B cell (primary cell): ENCODE measurements at regions not wholly inside any gene's neighbourhood (a gene's known extent, or its start where the extent isn't known, plus 50 kb on each side); places are given as distances from the start of the nearest gene placed in this dataset.

Source experiments
- ATAC-seq: fragments of 200-7000 bp; cut with Tn5 transposase; one replicate; pipeline ENCODE4 v1.10.0; 2021; ENCODE audit warnings: low read depth, mild to moderate bottlenecking, moderate number of reproducible peaks, moderate library complexity
- CTCF ChIA-PET: fragments of 350-600 bp; sonication (Branson Sonifier 250); formaldehyde crosslinking; loops from one replicate; lab custom pipeline; 2021; ENCODE audit warnings: antibody characterized with exemption, inconsistent platforms; lab: Charles Lee
- POLR2A ChIA-PET: fragments of 350-600 bp; sonication (Branson Sonifier 250); formaldehyde crosslinking; loops from one replicate; lab custom pipeline; 2021; ENCODE audit warnings: antibody characterized with exemption; lab: Charles Lee
- DNase-seq: peaks from one replicate; pipeline ENCODE4 v3.0.0; 2013
- H2AFZ ChIP-seq: 2 replicates; pipeline ENCODE4 v1.6.1; 2012; ENCODE audit warnings: mild to moderate bottlenecking, low read depth, low read length; ENCODE audit not compliant: insufficient read depth, poor library complexity, severe bottlenecking
- H3K27ac ChIP-seq, 2 donors: 1 replicate in 1 of 2; 2 replicates in 1 of 2; pipeline ENCODE4 v1.5.1; 2012 to 2013; ENCODE audit warnings: low read length in 2 of 2, mild to moderate bottlenecking in 2 of 2, moderate library complexity in 1 of 2
- H3K27me3 ChIP-seq, 4 experiments: fragments of 200-600 bp in 1 of 4; sonication (generic) in 1 of 4; replicated peaks in 1 of 4; 1 replicate in 2 of 4; 2 replicates in 2 of 4; pipeline versions ENCODE4 v1.6.1 to v1.7.0; 2013 to 2016; ENCODE audit warnings: low read length in 3 of 4, mild to moderate bottlenecking in 2 of 4, mixed read lengths in 1 of 4, moderate library complexity in 1 of 4; ENCODE audit not compliant: insufficient read depth in 4 of 4, control insufficient read depth in 3 of 4; ENCODE audit errors: control extremely low read depth in 1 of 4
- H3K36me3 ChIP-seq, 2 experiments: replicated peaks in 1 of 2; 1 replicate in 1 of 2; 2 replicates in 1 of 2; pipeline versions ENCODE4 v1.6.1 to v1.7.1; 2013; ENCODE audit warnings: low read length in 1 of 2; ENCODE audit not compliant: insufficient read depth in 2 of 2, control insufficient read depth in 1 of 2; ENCODE audit errors: control extremely low read depth in 1 of 2, extremely low read depth in 1 of 2
- H3K4me1 ChIP-seq, 2 donors: fragments of 200-600 bp in 1 of 2; sonication (generic) in 1 of 2; 1 replicate in 1 of 2; 2 replicates in 1 of 2; pipeline versions ENCODE4 v1.5.1 to v1.6.1; 2013 to 2017; ENCODE audit warnings: low read length in 2 of 2; ENCODE audit not compliant: control insufficient read depth in 2 of 2, insufficient read depth in 2 of 2
- H3K4me2 ChIP-seq: replicated peaks from 2 replicates; pipeline ENCODE3; 2012; ENCODE audit warnings: mild to moderate bottlenecking, low read depth, low read length; ENCODE audit not compliant: poor library complexity, severe bottlenecking
- H3K4me3 ChIP-seq, 5 experiments: fragments of 200-600 bp in 1 of 5; sonication (generic) in 1 of 5; 1 replicate in 3 of 5; 2 replicates in 2 of 5; pipeline versions ENCODE4 v1.5.1 to v1.7.0; 2011 to 2016; ENCODE audit warnings: low read length in 4 of 5, mild to moderate bottlenecking in 4 of 5, low read depth in 2 of 5, control low read depth in 1 of 5, moderate library complexity in 1 of 5; ENCODE audit not compliant: insufficient read depth in 1 of 5; ENCODE audit errors: control extremely low read depth in 1 of 5, extremely low read depth in 1 of 5
- H3K79me2 ChIP-seq: fragments of 200-600 bp; sonication (generic); one replicate; pipeline ENCODE4 v1.6.0; 2016; ENCODE audit warnings: low read length; ENCODE audit not compliant: control insufficient read depth, insufficient read depth
- H3K9ac ChIP-seq: fragments of 200-600 bp; sonication (generic); 2 replicates; pipeline ENCODE4 v1.6.1; 2017; ENCODE audit warnings: mild to moderate bottlenecking, low read length, moderate library complexity
- H3K9me3 ChIP-seq, 3 donors: one replicate each; pipeline versions ENCODE4 v1.6.1 to v1.7.1; 2013; ENCODE audit warnings: low read length in 2 of 3; ENCODE audit not compliant: control insufficient read depth in 2 of 3, insufficient read depth in 1 of 3; ENCODE audit errors: control extremely low read depth in 1 of 3
- H4K20me1 ChIP-seq: 2 replicates; pipeline ENCODE4 v1.6.0; 2012; ENCODE audit warnings: mild to moderate bottlenecking, low read length; ENCODE audit not compliant: insufficient read depth, control insufficient read depth, poor library complexity, severe bottlenecking
- H3K27ac Mint-ChIP-seq: one replicate; pipeline ENCODE4 v1.8.0; 2021; ENCODE audit warnings: mixed read lengths
- H3K27me3 Mint-ChIP-seq: one replicate; pipeline ENCODE4 v1.8.0; 2021; ENCODE audit warnings: mixed read lengths
- H3K4me1 Mint-ChIP-seq: one replicate; pipeline ENCODE4 v1.8.0; 2021; ENCODE audit warnings: mixed read lengths
- H3K4me3 Mint-ChIP-seq: one replicate; pipeline ENCODE4 v1.8.0; 2021; ENCODE audit warnings: mixed read lengths
- H3K9me3 Mint-ChIP-seq: one replicate; pipeline ENCODE4 v1.8.0; 2022; ENCODE audit warnings: mixed read lengths; ENCODE audit not compliant: insufficient read depth
- CTCF ChIP-seq: fragments of 200-600 bp; IDR thresholded peaks from one replicate; pipeline ENCODE4 v1.8.0; 2022; ENCODE audit warnings: antibody characterized with exemption, mild to moderate bottlenecking
- EZH2 ChIP-seq: IDR thresholded peaks from 2 replicates; pipeline ENCODE4 v1.6.1; 2012; ENCODE audit warnings: borderline replicate concordance, low read depth, mild to moderate bottlenecking, moderate library complexity, low read length; ENCODE audit not compliant: insufficient read depth, poor library complexity, severe bottlenecking
- WGBS: methylation state at CpG from one replicate; pipeline ENCODE4 v1.1.5; 2013; ENCODE audit warnings: missing lambda C conversion rate; ENCODE audit not compliant: insufficient coverage; 5-methylcytosine and 5-hydroxymethylcytosine counted together
- intact Hi-C: fragments of 100-400 bp; cut with micrococcal nuclease; formaldehyde crosslinking; loops from one replicate; pipeline ENCODE4 v1.10.0; 2022

DNA sequence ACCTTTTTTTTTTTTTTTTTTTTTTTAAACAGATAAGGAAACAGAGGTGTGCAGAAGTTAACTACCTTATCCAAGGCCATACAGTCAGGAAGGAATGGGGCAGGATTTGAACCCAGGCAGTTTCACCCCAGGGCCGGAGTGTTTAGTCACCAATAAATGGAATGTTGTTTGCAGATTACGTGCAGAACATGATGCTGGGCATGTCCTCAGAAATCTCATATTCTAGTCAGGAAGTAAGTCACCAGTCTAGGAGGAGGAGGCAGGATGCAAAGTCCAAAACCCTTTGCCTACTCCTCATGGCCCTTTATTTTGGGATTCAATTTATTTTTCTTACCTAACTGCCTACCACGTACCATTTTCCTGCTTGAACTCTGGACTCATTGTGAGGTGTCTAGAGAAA lies 57.1 kb upstream of the LRRC1 start:
- Histone ChIP-seq H2AFZ (no peak overlapping the region), H3K27ac (no peak overlapping the region), H3K4me1 (peaks cover 0 to 8% of the 10 kb centered on the region in 2 donors), H3K27me3 (peaks cover 0 to 2% (median 0%) of the 10 kb centered on the region in 4 experiments), H3K36me3 (no peaks in the 10 kb centered on the region), H4K20me1 (no peaks in the 10 kb centered on the region), H3K9me3 (no peaks in the 10 kb centered on the region), H3K4me2 (no peak overlapping the region), H3K4me3 (no peak overlapping the region), H3K79me2 (no peaks in the 10 kb centered on the region), H3K9ac (no peak overlapping the region)
- TF ChIP-seq CTCF (no peak), EZH2 (no peak)
- DNase-seq, result no peak
- ChIA-PET POLR2A (no interaction called here), CTCF (interaction anchor here (0.7 to 4.4 kb wide), 4 partner anchors 9 to 51 kb away, joined by 3 to 35 read pairs (median 12); no protein-coding TSS in a partner anchor)
- intact Hi-C loops, result no loop called here
- 100% methylated on average over 2 of the region's 3 CpGs for WGBS
- Mint-ChIP-seq H3K27ac (no peak overlapping the region), H3K4me3 (no peak overlapping the region), H3K4me1 (peaks cover 2% of the 10 kb centered on the region), H3K27me3 (peaks cover 11% of the 10 kb centered on the region), H3K9me3 (no peaks in the 10 kb centered on the region)
- ATAC-seq, result no peak

- intact Hi-C loops, result no loop called here
- Histone ChIP-seq H2AFZ (no peak overlapping the region), H3K4me2 (no peak overlapping the region), H3K9me3 (no peaks in the 10 kb centered on the region), H3K36me3 (no peaks in the 10 kb centered on the region), H3K4me1 (peaks cover 0 to 8% of the 10 kb centered on the region in 2 donors), H3K9ac (no peak overlapping the region), H3K4me3 (no peak overlapping the region), H3K27me3 (peaks cover 0 to 2% (median 0%) of the 10 kb centered on the region in 4 experiments), H4K20me1 (no peaks in the 10 kb centered on the region), H3K79me2 (no peaks in the 10 kb centered on the region), H3K27ac (no peak overlapping the region)
- CTCF ChIA-PET, result interaction anchor here (0.9 to 4.4 kb wide), 4 partner anchors 7 to 563 kb away, joined by 3 to 35 read pairs (median 10); no protein-coding TSS in a partner anchor
- POLR2A ChIA-PET, result no interaction called here
- TF ChIP-seq CTCF (no peak), EZH2 (no peak)
- WGBS, result 3% methylated on average over 4 of the region's 4 CpGs
- Mint-ChIP-seq H3K4me3 (no peak overlapping the region), H3K9me3 (no peaks in the 10 kb centered on the region), H3K4me1 (peaks cover 2% of the 10 kb centered on the region), H3K27ac (no peak overlapping the region), H3K27me3 (peaks cover 11% of the 10 kb centered on the region)
- ATAC-seq (no peak), DNase-seq (no peak)
Observed at GRCh38 chr6:53735896-53736295, 58.9 kb upstream of the LRRC1 start.
